ENCODE measurements at regions not wholly inside any gene's neighbourhood (a gene's known extent, or its start where the extent isn't known, plus 50 kb on each side); places are given as distances from the start of the nearest gene placed in this dataset.

- no peak for TF ChIP-seq CTCF (IDR thresholded peaks at IDR 0.05)
- no peak for TF ChIP-seq POLR2A (IDR thresholded peaks at IDR 0.05)
- TF ChIP-seq EP300 (IDR thresholded peaks at IDR 0.05), result no peak
Measured at GRCh38 chr7:124515106-124515830, 250.3 kb downstream of the GPR37 start.

Data from ovary (tissue), 3 donors.